Keratinocyte (primary cell): ENCODE measurements at regions not wholly inside any gene's neighbourhood (a gene's known extent, or its start where the extent isn't known, plus 50 kb on each side); places are given as distances from the start of the nearest gene placed in this dataset.

Source experiments
- DNase-seq: peaks from one replicate; pipeline ENCODE4 v3.0.0-alpha.2; 2011; ENCODE audit warnings: low read depth, missing footprints, low spot score
- FAIRE-seq: peaks from 2 replicates; lab custom pipeline; 2011; peaks lifted over from hg19 to GRCh38; lab: Jason Lieb, UNC
- H2AFZ ChIP-seq: 2 replicates; pipeline ENCODE4 v1.6.0; 2012; ENCODE audit warnings: low read length, control low read depth, inconsistent platforms; ENCODE audit not compliant: control insufficient read depth
- H3K27ac ChIP-seq: 2 replicates; pipeline ENCODE4 v1.5.1; 2011; ENCODE audit warnings: low read length; ENCODE audit not compliant: control insufficient read depth, insufficient read depth
- H3K27me3 ChIP-seq: 3 replicates; pipeline ENCODE4 v1.6.0; 2011; ENCODE audit warnings: low read length; ENCODE audit not compliant: control insufficient read depth, insufficient read depth; ENCODE audit errors: extremely low read depth
- H3K36me3 ChIP-seq, 2 experiments: 2 replicates in 1 of 2; 3 replicates in 1 of 2; pipeline ENCODE4 v1.5.1; 2011; ENCODE audit warnings: low read length in 2 of 2, mild to moderate bottlenecking in 1 of 2; ENCODE audit not compliant: control insufficient read depth in 2 of 2, insufficient read depth in 2 of 2; ENCODE audit errors: extremely low read depth in 1 of 2
- H3K4me1 ChIP-seq: 3 replicates; pipeline ENCODE4 v1.5.1; 2011; ENCODE audit warnings: low read length; ENCODE audit not compliant: control insufficient read depth, insufficient read depth; ENCODE audit errors: extremely low read depth
- H3K4me2 ChIP-seq: 3 replicates; pipeline ENCODE4 v1.6.0; 2011; ENCODE audit warnings: low read depth, low read length; ENCODE audit not compliant: control insufficient read depth, insufficient read depth; ENCODE audit errors: extremely low read depth
- H3K4me3 ChIP-seq, 3 experiments: fragments of 200-600 bp in 1 of 3; sonication (generic) in 1 of 3; 2 replicates in 2 of 3; 3 replicates in 1 of 3; pipeline ENCODE4 v1.5.1; 2011 to 2016; ENCODE audit warnings: low read length in 3 of 3, mild to moderate bottlenecking in 3 of 3, control low read depth in 2 of 3, inconsistent platforms in 1 of 3, low read depth in 1 of 3, mixed read lengths in 1 of 3, mixed run types in 1 of 3, moderate library complexity in 1 of 3; ENCODE audit not compliant: control insufficient read depth in 2 of 3, insufficient read depth in 2 of 3; ENCODE audit errors: extremely low read depth in 1 of 3
- H3K79me2 ChIP-seq: 2 replicates; pipeline ENCODE4 v1.6.0; 2012; ENCODE audit warnings: low read length; ENCODE audit not compliant: control insufficient read depth, insufficient read depth
- H3K9ac ChIP-seq: 3 replicates; pipeline ENCODE4 v1.6.0; 2011; ENCODE audit warnings: low read length; ENCODE audit not compliant: control insufficient read depth, insufficient read depth; ENCODE audit errors: extremely low read depth
- H3K9me1 ChIP-seq: 3 replicates; pipeline ENCODE4 v1.6.0; 2011; ENCODE audit warnings: low read length; ENCODE audit not compliant: control insufficient read depth, insufficient read depth; ENCODE audit errors: extremely low read depth
- H3K9me3 ChIP-seq: 2 replicates; pipeline ENCODE4 v1.5.1; 2012; ENCODE audit warnings: low read depth, low read length; ENCODE audit not compliant: control insufficient read depth
- H4K20me1 ChIP-seq: 3 replicates; pipeline ENCODE4 v1.6.0; 2011; ENCODE audit warnings: low read length; ENCODE audit not compliant: control insufficient read depth, insufficient read depth; ENCODE audit errors: extremely low read depth
- CTCF ChIP-seq, 3 experiments: IDR thresholded peaks in 1 of 3; conservative IDR thresholded peaks in 1 of 3; optimal IDR thresholded peaks in 1 of 3; 2 replicates in 2 of 3; 3 replicates in 1 of 3; pipeline versions ENCODE3 to v1.5.1; 2011; ENCODE audit warnings: low read length in 3 of 3, mild to moderate bottlenecking in 3 of 3, moderate library complexity in 2 of 3, control low read depth in 1 of 3, inconsistent platforms in 1 of 3; ENCODE audit not compliant: insufficient read depth in 2 of 3; ENCODE audit errors: extremely low read depth in 1 of 3
- EZH2 ChIP-seq: IDR thresholded peaks from one replicate; pipeline ENCODE4 v1.6.1; 2012; ENCODE audit warnings: inconsistent platforms, mild to moderate bottlenecking, low read length, moderate library complexity
- dilution Hi-C: fragments of 300-500 bp; cut with MboI; formaldehyde crosslinking; loops from one replicate; pipeline ENCODE4 v1.7.0; 2020; ENCODE audit warnings: low sequenced_read_pairs; ENCODE audit not compliant: extremely low pct_ligation_motif_present

- peaks cover 8% of the 10 kb centered on the region for H3K27me3 ChIP-seq
- no peaks in the 10 kb centered on the region for H3K9me3 ChIP-seq
- dilution Hi-C loops, result no loop called here
- no peaks in the 10 kb centered on the region for H3K79me2 ChIP-seq
- H3K4me3 ChIP-seq, result no peak overlapping the region
- H4K20me1 ChIP-seq, result no peaks in the 10 kb centered on the region
- H3K36me3 ChIP-seq, result no peaks in the 10 kb centered on the region
- H3K4me2 ChIP-seq, result no peak overlapping the region
- DNase-seq (no peak), FAIRE-seq (no peak)
- no peaks in the 10 kb centered on the region for H3K9me1 ChIP-seq
- no peak for TF ChIP-seq CTCF (optimal IDR thresholded peaks at IDR 0.05 in 1 of 3, IDR thresholded peaks at IDR 0.05 in 1 of 3, conservative IDR thresholded peaks at IDR 0.05 in 1 of 3; ENCODE audit: extremely low read depth in 1 of 3, insufficient read depth in 2 of 3, low read length in 3 of 3)
- TF ChIP-seq EZH2, result no peak
- H3K27ac ChIP-seq, result no peak overlapping the region
- no peak overlapping the region for H2AFZ ChIP-seq
- no peaks in the 10 kb centered on the region for H3K4me1 ChIP-seq
- H3K9ac ChIP-seq, result no peak overlapping the region
These were observed 55.6 kb upstream of the KL start for GRCh38 chr13:32960626-32961025.

- Histone ChIP-seq H3K27me3 (peaks cover 8% of the 10 kb centered on the region), H3K4me2 (no peak overlapping the region), H3K9ac (no peak overlapping the region), H3K27ac (no peak overlapping the region), H3K9me1 (no peaks in the 10 kb centered on the region), H3K36me3 (no peaks in the 10 kb centered on the region), H3K79me2 (no peaks in the 10 kb centered on the region), H2AFZ (no peak overlapping the region), H4K20me1 (no peaks in the 10 kb centered on the region), H3K9me3 (no peaks in the 10 kb centered on the region), H3K4me1 (no peaks in the 10 kb centered on the region), H3K4me3 (no peak overlapping the region)
- no peak for DNase-seq
- FAIRE-seq, result no peak
- dilution Hi-C loops, result no loop called here
- no peak for TF ChIP-seq CTCF (optimal IDR thresholded peaks at IDR 0.05 in 1 of 3, IDR thresholded peaks at IDR 0.05 in 1 of 3, conservative IDR thresholded peaks at IDR 0.05 in 1 of 3; ENCODE audit: extremely low read depth in 1 of 3, insufficient read depth in 2 of 3, low read length in 3 of 3)
- no peak for TF ChIP-seq EZH2
These were observed 54.5 kb upstream of the KL start for GRCh38 chr13:32961724-32962123.
